LHCN-M2 (cell line): ENCODE measurements at regions not wholly inside any gene's neighbourhood (a gene's known extent, or its start where the extent isn't known, plus 50 kb on each side); places are given as distances from the start of the nearest gene placed in this dataset.
A peak's percentile ranks its signal among the peaks of the same experiment; 100 is the strongest.
"Not testable (repeated sequence)": the region's sequence is repeated elsewhere in the genome, so short reads cannot be mapped to it uniquely, and the experiment has no call there.

Experiments used
- DNase-seq: peaks from one replicate; pipeline ENCODE4 v3.0.0-alpha.2; 2012; ENCODE audit warnings: low read depth

DNA sequence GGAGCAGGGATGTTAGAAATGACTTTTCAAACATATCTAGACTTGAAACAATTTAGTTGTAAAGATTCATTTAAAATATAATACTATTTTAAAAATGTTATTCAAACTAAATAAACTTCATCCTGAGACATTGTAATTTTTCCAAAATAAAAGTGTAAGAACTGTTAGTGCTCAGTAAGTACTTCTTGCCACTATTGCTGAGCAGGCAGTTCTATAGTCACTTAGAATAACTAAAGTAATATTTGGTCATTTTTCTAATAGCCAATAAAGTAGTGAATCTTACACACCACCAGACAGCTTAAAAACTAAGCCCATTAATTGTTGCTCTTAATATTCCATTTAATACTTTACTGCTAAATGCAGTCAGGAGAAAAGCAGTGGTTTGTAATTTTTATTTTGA lies 1120.0 kb upstream of the CDH10 start:
- no peak for DNase-seq

DNA sequence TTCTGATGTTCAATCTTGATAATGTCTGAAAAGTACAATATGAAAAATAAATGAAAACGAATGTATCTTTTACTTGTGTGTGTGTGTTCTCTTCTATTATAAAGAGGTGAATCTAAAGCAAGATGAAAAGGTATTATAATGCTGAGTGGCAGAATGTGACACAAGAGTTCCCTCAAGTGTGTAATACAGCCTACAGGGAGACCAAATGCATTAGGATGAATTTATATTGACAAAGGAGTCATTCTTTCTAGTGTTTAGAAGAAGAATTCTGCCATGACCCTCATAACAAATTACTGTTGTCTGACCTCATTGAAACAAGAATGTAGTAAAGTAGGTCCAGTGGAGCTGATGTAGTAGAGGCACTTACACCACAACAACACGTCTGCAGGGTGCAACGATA lies 1119.0 kb upstream of the CDH10 start:
- DNase-seq, result no peak

- DNase-seq, result peak; percentile 31
Measured at GRCh38 chr5:25754895-25755294, 1110.1 kb upstream of the CDH10 start.

GRCh38 chr5:25744908-25745307 lies 1100.1 kb upstream of the CDH10 start:
- DNase-seq, result no peak

GRCh38 chr5:25716680-25717079 lies 1071.9 kb upstream of the CDH10 start:
- no peak for DNase-seq

DNA sequence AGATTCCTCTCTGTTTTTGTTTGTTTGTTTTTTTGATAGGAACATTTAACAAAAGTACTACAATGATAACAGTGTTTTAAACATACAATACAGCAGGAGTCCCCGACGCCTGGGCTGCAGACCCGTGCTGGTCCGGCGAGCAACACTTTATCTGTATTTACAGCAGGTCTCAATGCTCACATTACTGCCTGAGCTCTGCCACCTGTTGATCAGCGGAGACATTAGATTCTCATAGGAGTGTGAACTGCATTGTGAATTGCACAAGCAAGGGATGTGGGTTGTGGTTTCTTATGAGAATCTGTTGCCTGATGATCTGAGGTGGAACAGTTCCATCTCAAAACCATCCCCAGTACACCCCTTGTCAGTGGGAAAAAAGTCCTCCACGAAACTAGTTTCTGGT lies 1068.5 kb upstream of the CDH10 start:
- DNase-seq, result no peak

- no peak for DNase-seq
Measured at GRCh38 chr5:25707093-25707492, 1062.3 kb upstream of the CDH10 start.

DNA sequence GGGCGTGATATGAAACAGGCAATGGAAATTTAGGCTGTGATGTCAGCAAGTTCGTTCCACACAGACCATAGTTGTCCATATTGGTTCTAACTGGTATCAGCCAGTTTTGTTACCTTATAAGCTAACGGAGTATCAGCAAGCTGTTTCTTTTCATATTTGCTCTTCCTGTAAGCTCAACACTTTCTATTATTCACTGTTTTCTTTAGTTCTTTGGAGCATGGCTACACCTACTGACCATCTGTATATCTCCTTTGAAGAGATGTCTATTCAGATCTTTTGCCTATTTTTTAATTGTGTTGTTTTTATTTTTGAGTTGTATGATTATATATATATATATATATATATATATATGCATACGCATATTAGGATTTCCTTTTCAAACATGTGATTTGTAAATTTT lies 1057.2 kb upstream of the CDH10 start:
- no peak for DNase-seq

DNA sequence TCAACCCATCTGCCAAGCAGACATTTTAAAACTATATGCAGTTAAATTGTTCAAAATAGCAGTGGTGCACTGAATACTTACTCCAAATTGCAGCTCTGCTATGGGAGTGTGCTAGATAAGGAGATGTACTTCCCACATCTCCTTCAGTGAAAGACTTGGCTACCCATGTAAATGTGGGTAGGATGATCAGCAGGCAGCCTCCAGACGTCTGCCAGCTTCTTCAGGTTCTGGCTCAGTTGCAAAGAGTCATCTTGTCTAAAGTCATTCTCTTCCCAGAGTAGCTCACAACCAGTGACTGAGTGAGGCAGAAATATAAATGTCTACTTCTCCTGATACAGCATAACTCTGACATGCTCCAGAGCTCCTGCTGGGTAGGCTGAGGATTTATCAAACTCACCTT lies 1050.0 kb upstream of the CDH10 start:
- DNase-seq, result no peak

GRCh38 chr5:25688156-25688555 lies 1043.4 kb upstream of the CDH10 start:
- no peak for DNase-seq

DNA sequence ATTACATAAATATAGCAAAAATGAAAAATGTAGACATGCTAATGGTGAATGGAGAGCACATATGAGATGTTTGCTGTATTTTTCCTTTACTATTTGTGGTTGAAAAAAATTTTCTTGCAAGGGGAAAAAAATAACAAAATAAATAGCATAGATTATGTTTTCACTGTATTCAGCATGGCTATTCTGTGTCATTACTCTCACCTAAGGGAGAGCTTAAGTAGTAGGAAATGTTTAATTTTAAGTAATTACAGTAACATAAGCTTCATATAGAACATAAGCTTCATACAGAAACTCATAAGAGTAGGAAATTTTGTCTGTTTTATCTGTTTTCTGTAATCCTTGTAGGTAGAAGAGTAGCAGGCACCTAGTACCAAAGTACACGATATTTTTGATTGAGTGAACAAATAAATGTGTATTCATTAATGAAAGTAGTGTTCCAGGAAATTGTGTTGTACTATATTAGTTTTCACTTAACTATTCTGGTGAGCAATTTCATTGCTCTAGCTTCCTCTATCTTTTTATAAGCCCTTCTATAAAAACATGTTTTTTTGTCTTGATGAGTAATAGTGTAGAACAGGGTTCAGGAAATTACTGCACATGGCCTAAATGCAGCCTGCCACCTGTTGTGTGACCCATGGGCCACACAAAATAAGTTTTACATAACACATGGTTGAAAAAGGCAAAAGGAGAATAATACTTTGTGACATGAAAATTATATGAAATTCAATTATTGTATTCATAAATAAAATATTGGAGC lies 1025.0 kb upstream of the CDH10 start:
- no peak for DNase-seq

DNA sequence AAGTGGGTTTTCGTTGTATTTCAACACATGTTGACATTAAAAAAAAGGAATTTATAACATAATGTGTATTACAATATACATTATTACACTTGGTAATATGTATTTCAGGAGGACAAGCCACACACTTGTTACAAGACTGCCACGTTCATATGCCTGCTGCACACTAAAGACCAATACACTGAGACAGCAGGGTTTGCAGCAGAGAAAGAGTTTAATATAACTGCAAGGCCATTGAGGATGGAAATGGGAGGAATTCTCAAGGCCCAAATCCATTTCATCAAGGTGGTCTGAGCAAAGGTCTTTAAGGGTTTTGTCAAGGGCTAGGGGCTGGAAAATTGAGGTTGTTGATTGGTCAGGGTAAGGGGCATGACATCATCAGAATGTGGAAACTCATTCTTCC lies 1017.8 kb upstream of the CDH10 start:
- no peak for DNase-seq

- DNase-seq, result not testable (repeated sequence)
Measured at GRCh38 chr5:25650316-25650715, 1005.5 kb upstream of the CDH10 start.

DNA sequence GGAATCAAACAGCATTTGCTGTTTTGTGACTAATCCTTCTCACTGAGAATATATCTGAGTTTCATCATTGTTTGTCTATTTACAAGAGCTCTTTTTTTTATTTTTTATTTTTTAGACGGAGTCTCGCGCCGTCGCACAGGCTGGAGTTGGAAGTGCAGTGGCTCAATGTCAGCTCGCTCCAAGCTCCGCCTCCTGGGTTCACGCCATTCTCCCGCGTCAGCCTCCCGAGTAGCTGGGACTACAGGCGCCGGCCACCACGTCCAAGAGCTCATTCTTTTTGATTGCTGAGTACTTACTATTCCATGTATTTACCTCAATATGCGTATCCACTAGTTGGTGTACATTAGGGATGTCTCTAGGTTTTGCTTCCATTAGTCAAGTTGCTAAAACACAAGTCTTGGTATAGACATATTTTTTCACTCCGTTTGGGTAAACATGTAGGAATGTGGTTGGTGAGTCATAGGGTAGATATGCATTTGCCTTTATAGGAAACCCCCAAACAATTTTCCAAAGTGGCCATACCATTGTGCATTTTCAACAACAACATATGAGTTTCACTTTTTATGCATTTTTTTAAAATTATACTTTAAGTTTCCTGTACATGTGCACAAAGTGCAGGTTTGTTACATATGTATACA lies 1005.0 kb upstream of the CDH10 start:
- no peak for DNase-seq

DNA sequence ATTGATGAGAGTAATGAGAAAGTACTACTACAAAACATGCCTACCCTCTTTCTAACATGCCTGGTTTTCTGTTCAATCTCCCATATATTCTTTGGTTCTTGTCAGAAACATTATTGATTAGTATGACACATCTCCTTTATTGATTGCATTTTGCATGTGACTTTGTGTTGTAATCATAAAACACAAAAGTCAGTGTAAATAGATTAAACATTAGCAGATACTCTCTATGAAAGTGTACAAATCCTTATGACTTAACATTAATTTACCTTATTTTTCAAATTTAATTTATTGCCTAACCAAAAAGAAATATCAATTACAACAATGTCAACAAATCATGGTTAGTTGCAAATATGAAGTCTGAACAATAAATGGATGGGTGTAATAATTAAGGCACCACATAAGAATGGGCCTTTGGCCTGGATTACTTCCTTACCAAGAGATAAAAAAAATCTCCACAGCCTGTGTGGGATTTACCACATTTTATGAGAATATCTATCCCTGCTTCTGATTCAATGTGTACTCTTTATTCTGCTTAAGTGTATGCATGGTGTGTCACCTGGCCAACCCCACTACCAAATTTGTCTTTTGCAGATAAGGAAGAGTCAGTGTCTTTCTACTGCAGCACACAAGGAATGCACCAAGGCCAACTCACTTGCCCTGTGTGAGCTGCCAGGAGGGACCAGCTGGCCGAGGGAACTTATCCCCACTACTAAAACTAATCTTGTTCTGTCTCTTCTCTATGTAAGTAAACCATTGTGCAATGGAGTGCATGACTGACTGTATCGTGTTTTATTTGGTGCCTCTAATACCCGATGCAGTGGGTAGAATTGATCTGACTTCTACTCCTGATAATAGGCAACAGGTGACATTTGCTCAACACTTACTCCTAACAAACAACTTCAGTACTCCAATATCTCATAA lies 1001.9 kb upstream of the CDH10 start:
- DNase-seq, result no peak

GRCh38 chr5:25641124-25641523 lies 996.3 kb upstream of the CDH10 start:
- no peak for DNase-seq

GRCh38 chr5:25619273-25619672 lies 974.5 kb upstream of the CDH10 start:
- DNase-seq, result no peak

GRCh38 chr5:25618821-25619220 lies 974.0 kb upstream of the CDH10 start:
- DNase-seq, result no peak

GRCh38 chr5:25614466-25614865 lies 969.7 kb upstream of the CDH10 start:
- DNase-seq, result no peak

- no peak for DNase-seq
Measured at GRCh38 chr5:25604681-25605080, 959.9 kb upstream of the CDH10 start.

DNA sequence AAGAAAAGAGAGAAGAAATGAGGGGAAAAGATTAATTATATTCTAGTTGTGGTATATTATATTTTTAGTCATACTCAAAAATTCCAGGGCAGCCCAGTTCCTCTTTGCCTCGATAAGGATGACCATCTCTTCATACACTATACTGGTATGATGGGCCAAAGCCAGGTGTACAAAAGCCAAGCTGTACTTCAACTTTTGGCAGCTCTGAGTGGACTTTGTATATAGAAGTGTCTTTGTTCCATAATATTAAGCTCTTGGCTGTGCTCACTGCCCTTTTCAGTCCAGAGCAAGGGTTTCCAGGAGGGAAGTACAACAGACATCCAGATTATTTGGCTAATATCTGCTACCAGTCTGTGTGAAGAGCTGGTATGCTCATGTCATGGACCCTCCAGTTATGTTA lies 934.3 kb upstream of the CDH10 start:
- no peak for DNase-seq

- no peak for DNase-seq
Measured at GRCh38 chr5:25573691-25574090, 928.9 kb upstream of the CDH10 start.
